Endothelial cell of umbilical vein (primary cell): ENCODE measurements at regions not wholly inside any gene's neighbourhood (a gene's known extent, or its start where the extent isn't known, plus 50 kb on each side); places are given as distances from the start of the nearest gene placed in this dataset.

Experiments
- BruUV-seq: library from RNA; stranded (reverse); fragments of 400-500 nt; replicated peaks from 2 replicates; lab custom pipeline; 2021; lab: Mats Ljungman, UMichigan
- CTCF ChIA-PET: fragments of 300-600, 350-600 bp; sonication (Branson Sonifier 250); formaldehyde crosslinking; loops from one replicate; lab custom pipeline; 2021; ENCODE audit warnings: antibody characterized with exemption, inconsistent platforms; lab: Charles Lee
- POLR2A ChIA-PET: fragments of 300-600, 350-600 bp; sonication (Branson Sonifier 250); formaldehyde crosslinking; loops from one replicate; lab custom pipeline; 2021; ENCODE audit warnings: antibody characterized with exemption, inconsistent platforms; lab: Charles Lee
- DNase-seq: peaks from one replicate; pipeline ENCODE4 v3.0.0-alpha.2; 2011; ENCODE audit warnings: low read depth, low spot score
- FAIRE-seq: peaks from 2 replicates; lab custom pipeline; 2011; peaks lifted over from hg19 to GRCh38; lab: Jason Lieb, UNC
- H2AFZ ChIP-seq: 2 replicates; pipeline ENCODE4 v1.6.0; 2012; ENCODE audit warnings: low read depth, low read length, control low read depth, inconsistent platforms
- H3K27ac ChIP-seq: 2 replicates; pipeline ENCODE4 v1.5.1; 2011; ENCODE audit warnings: low read depth, mild to moderate bottlenecking, control low read depth, low read length, moderate library complexity; ENCODE audit not compliant: insufficient read depth
- H3K27me3 ChIP-seq, 2 experiments: 2 replicates each; pipeline versions ENCODE4 v1.6.0 to v1.6.1; 2011; ENCODE audit warnings: low read length in 2 of 2, mixed read lengths in 1 of 2; ENCODE audit not compliant: control insufficient read depth in 2 of 2, insufficient read depth in 2 of 2
- H3K36me3 ChIP-seq, 2 experiments: 2 replicates in 1 of 2; 3 replicates in 1 of 2; pipeline ENCODE4 v1.5.1; 2011; ENCODE audit warnings: low read length in 2 of 2, mild to moderate bottlenecking in 1 of 2, moderate library complexity in 1 of 2; ENCODE audit not compliant: control insufficient read depth in 2 of 2, insufficient read depth in 2 of 2; ENCODE audit errors: extremely low read depth in 1 of 2
- H3K4me1 ChIP-seq: 3 replicates; pipeline ENCODE4 v1.5.1; 2011; ENCODE audit warnings: mild to moderate bottlenecking, low read length; ENCODE audit not compliant: control insufficient read depth, insufficient read depth; ENCODE audit errors: extremely low read depth
- H3K4me2 ChIP-seq: 2 replicates; pipeline ENCODE4 v1.6.1; 2011; ENCODE audit warnings: low read length, control low read depth, mixed read lengths; ENCODE audit not compliant: insufficient read depth
- H3K4me3 ChIP-seq, 3 experiments: fragments of 200-600 bp in 1 of 3; sonication (generic), shearing (Covaris generic) in 1 of 3; replicated peaks in 1 of 3; 2 replicates each; pipeline ENCODE4 v1.5.1; 2011 to 2016; ENCODE audit warnings: control low read depth in 3 of 3, low read length in 3 of 3, mild to moderate bottlenecking in 2 of 3, inconsistent platforms in 1 of 3, low read depth in 1 of 3, moderate library complexity in 1 of 3; ENCODE audit not compliant: insufficient read depth in 1 of 3
- H3K79me2 ChIP-seq: 2 replicates; pipeline ENCODE4 v1.6.0; 2012; ENCODE audit warnings: low read length, inconsistent platforms; ENCODE audit not compliant: control insufficient read depth, insufficient read depth
- H3K9ac ChIP-seq: replicated peaks from 2 replicates; pipeline ENCODE3; 2011; ENCODE audit warnings: low read length, control low read depth; ENCODE audit not compliant: insufficient read depth; ENCODE audit errors: extremely low read depth
- H3K9me1 ChIP-seq: replicated peaks from 3 replicates; pipeline ENCODE4 v1.6.0; 2011; ENCODE audit warnings: mild to moderate bottlenecking, low read length; ENCODE audit not compliant: control insufficient read depth, insufficient read depth; ENCODE audit errors: extremely low read depth
- H3K9me3 ChIP-seq: replicated peaks from 2 replicates; pipeline ENCODE4 v1.5.1; 2012; ENCODE audit warnings: low read length, inconsistent platforms; ENCODE audit not compliant: control insufficient read depth, insufficient read depth
- H4K20me1 ChIP-seq: replicated peaks from 2 replicates; pipeline ENCODE3; 2011; ENCODE audit warnings: mild to moderate bottlenecking, low read length; ENCODE audit not compliant: control insufficient read depth, insufficient read depth; ENCODE audit errors: extremely low read depth
- FOS ChIP-seq: IDR thresholded peaks from 2 replicates; pipeline ENCODE4 v1.6.1; 2011; ENCODE audit warnings: mild to moderate bottlenecking, low read length, moderate library complexity, borderline replicate concordance; ENCODE audit not compliant: insufficient read depth
- JUN ChIP-seq: IDR thresholded peaks from 2 replicates; pipeline ENCODE4 v1.6.1; 2011; ENCODE audit warnings: borderline replicate concordance, low read depth; ENCODE audit not compliant: insufficient read length, insufficient read depth
- dilution Hi-C: fragments of 300-500 bp; cut with MboI; formaldehyde crosslinking; loops from one replicate; pipeline ENCODE4 v1.15.0; 2019; ENCODE audit warnings: low sequenced_read_pairs; ENCODE audit not compliant: extremely low pct_ligation_motif_present
- intact Hi-C: fragments of 100-400 bp; cut with micrococcal nuclease; formaldehyde crosslinking; loops from one replicate; pipeline ENCODE4 v1.10.0; 2022
- TF ChIP-seq, protein P1 (sequence below): IDR thresholded peaks from 2 replicates; pipeline ENCODE4 v1.6.1; 2011; ENCODE audit not compliant: insufficient read depth, insufficient read length

GRCh38 chrX:42151808-42152207 is 228.5 kb upstream of the CASK start:
- Histone ChIP-seq H3K4me1 (no peaks in the 10 kb centered on the region), H3K36me3 (no peaks in the 10 kb centered on the region), H3K79me2 (no peaks in the 10 kb centered on the region), H3K9me3 (no peaks in the 10 kb centered on the region), H3K27ac (no peak overlapping the region), H3K4me3 (no peak overlapping the region), H3K9ac (no peak overlapping the region), H3K9me1 (no peaks in the 10 kb centered on the region), H4K20me1 (no peaks in the 10 kb centered on the region), H3K27me3 (no peaks in the 10 kb centered on the region), H2AFZ (no peak overlapping the region), H3K4me2 (no peak overlapping the region)
- BruUV-seq = no TSS peak
- ChIA-PET CTCF (no interaction called here), POLR2A (no interaction called here)
- DNase-seq = no peak
- dilution Hi-C loops = no loop called here
- intact Hi-C loops = no loop called here
- no peak for FAIRE-seq
- TF ChIP-seq, protein P1, sequence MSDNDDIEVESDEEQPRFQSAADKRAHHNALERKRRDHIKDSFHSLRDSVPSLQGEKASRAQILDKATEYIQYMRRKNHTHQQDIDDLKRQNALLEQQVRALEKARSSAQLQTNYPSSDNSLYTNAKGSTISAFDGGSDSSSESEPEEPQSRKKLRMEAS = no peak
- no peak for TF ChIP-seq JUN

DNA sequence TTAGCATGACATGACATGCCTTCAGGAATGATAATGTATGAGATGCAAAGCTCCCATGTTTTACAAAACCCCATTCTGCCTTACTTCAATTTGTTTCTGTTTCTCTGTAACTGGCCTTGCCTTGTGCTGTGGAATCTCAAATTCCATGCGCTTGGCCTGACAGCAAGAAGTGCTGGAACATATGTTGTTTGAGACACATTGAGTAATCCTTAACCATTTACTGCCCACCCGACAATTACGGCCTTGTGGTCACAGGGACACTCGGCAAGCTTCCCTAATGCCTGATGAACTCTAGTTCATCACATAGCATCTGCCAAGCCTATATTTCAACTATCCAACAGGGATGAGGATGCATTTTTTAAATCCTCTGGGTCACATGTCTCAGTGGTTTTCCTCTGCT is 226.4 kb upstream of the CASK start:
- Histone ChIP-seq H3K79me2 (no peaks in the 10 kb centered on the region), H3K9ac (no peak overlapping the region), H3K9me1 (no peaks in the 10 kb centered on the region), H3K27me3 (no peaks in the 10 kb centered on the region), H4K20me1 (no peaks in the 10 kb centered on the region), H3K27ac (no peak overlapping the region), H3K4me1 (no peaks in the 10 kb centered on the region), H3K4me3 (no peak overlapping the region), H3K36me3 (no peaks in the 10 kb centered on the region), H2AFZ (no peak overlapping the region), H3K9me3 (no peaks in the 10 kb centered on the region), H3K4me2 (no peak overlapping the region)
- BruUV-seq = no TSS peak
- ChIA-PET POLR2A (no interaction called here), CTCF (no interaction called here)
- dilution Hi-C loops (no loop called here), intact Hi-C loops (no loop called here)
- FAIRE-seq = no peak
- no peak for TF ChIP-seq FOS
- TF ChIP-seq, protein P1 = no peak
- DNase-seq = no peak
